NT2/D1 (cell line): ENCODE measurements at regions not wholly inside any gene's neighbourhood (a gene's known extent, or its start where the extent isn't known, plus 50 kb on each side); places are given as distances from the start of the nearest gene placed in this dataset.

Experiments used
- SUZ12 ChIP-seq: IDR thresholded peaks from 2 replicates; pipeline ENCODE4 v1.6.1; 2011; ENCODE audit not compliant: insufficient read length, insufficient read depth; ENCODE audit errors: extremely low read depth
- YY1 ChIP-seq: IDR thresholded peaks from 2 replicates; pipeline ENCODE4 v1.6.1; 2011; ENCODE audit not compliant: insufficient read length, insufficient read depth

DNA sequence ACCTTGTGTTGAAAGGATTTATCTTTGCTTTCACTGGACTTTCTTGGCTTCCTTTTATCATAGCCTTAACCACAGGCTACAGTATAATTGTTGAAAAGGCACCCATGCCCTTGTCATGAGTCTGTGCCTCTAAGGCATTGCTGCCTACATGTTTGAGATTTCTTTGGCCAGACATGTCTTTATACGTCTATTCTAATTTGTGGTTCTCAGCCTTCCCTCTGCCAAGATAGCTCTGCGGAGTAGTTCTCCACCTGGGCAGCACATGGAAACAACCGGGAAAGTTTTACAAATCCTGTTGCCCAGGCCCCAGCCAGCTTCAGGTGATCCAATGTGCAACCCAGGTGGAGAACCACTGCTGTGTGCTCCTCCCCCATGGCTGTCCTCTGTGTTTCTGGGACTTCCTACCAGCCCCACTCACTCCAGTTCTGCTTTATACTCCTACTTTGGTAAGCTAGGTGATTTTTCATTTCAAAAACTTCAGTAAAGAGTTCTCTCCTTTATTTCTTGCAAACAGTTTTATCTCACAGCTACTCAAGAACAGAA, 159.6 kb upstream of the MYLIP start:
- no peak for TF ChIP-seq YY1
- TF ChIP-seq SUZ12: no peak
